Stomach (tissue), 4 donors: ENCODE measurements at regions not wholly inside any gene's neighbourhood (a gene's known extent, or its start where the extent isn't known, plus 50 kb on each side); places are given as distances from the start of the nearest gene placed in this dataset.

Experiments used
- EP300 ChIP-seq: sonication (generic); formaldehyde crosslinking; IDR thresholded peaks from one replicate; pipeline ENCODE4 v1.6.1; 2017; ENCODE audit warnings: antibody characterized with exemption
- POLR2A ChIP-seq, 4 donors: fragments of 450-650 bp; IDR thresholded peaks; one replicate each; pipeline ENCODE4 v1.6.1; 2016; ENCODE audit warnings: antibody characterized with exemption in 4 of 4, control low read depth in 2 of 4, mild to moderate bottlenecking in 1 of 4, moderate library complexity in 1 of 4
- POLR2AphosphoS5 ChIP-seq, 3 donors: sonication (generic); formaldehyde crosslinking; IDR thresholded peaks; one replicate each; pipeline ENCODE4 v1.6.1; 2016; ENCODE audit warnings: antibody characterized with exemption in 3 of 3
- TF ChIP-seq, protein P1 (sequence below), 7 experiments: fragments of 450-650 bp in 4 of 7; fragments of 200-600 bp in 3 of 7; sonication (generic) in 3 of 7; IDR thresholded peaks; one replicate each; pipeline ENCODE4 v1.5.1; 2016 to 2019; ENCODE audit warnings: antibody characterized with exemption in 7 of 7, control low read depth in 2 of 7, mild to moderate bottlenecking in 1 of 7

DNA sequence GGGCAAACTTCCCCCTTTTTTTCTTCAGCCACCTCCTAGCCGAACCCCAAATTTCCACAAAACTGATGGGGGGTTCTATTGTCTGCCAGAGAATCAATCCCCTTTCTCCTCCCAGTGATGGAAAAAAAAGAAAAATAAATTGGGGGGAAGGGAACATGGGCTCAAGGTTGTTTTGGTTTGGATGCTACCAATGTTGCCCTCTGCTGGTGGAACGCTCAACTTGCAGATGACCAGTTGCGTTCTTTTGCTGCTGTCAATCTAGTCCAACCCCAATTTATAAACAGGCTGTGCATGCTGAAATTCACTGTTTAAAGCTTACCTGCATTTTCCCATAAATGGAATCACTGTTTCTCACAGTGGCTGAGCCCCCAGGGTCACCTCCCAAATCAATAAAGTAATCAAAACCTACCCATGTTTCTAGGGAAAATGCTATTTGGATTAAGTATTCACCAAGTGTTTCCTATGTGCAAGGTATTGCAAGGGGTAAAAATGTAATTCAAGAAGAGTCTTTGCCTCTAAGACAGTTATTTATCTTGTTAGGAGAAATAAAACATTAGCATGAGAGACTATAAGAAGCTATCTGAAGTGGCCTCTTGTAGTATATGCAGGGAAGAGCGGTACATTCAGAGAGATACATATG lies 116.7 kb upstream of the TMEM164 start:
- TF ChIP-seq, protein P1, sequence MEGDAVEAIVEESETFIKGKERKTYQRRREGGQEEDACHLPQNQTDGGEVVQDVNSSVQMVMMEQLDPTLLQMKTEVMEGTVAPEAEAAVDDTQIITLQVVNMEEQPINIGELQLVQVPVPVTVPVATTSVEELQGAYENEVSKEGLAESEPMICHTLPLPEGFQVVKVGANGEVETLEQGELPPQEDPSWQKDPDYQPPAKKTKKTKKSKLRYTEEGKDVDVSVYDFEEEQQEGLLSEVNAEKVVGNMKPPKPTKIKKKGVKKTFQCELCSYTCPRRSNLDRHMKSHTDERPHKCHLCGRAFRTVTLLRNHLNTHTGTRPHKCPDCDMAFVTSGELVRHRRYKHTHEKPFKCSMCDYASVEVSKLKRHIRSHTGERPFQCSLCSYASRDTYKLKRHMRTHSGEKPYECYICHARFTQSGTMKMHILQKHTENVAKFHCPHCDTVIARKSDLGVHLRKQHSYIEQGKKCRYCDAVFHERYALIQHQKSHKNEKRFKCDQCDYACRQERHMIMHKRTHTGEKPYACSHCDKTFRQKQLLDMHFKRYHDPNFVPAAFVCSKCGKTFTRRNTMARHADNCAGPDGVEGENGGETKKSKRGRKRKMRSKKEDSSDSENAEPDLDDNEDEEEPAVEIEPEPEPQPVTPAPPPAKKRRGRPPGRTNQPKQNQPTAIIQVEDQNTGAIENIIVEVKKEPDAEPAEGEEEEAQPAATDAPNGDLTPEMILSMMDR (IDR thresholded peaks at IDR 0.05): peak in 5 of 7 experiments; percentile 30 to 73 (median 46)
- TF ChIP-seq POLR2A (IDR thresholded peaks at IDR 0.05): no peak
- TF ChIP-seq POLR2AphosphoS5 (IDR thresholded peaks at IDR 0.05): no peak
- no peak for TF ChIP-seq EP300
